ENCODE measurements at regions not wholly inside any gene's neighbourhood (a gene's known extent, or its start where the extent isn't known, plus 50 kb on each side); places are given as distances from the start of the nearest gene placed in this dataset.

DNA sequence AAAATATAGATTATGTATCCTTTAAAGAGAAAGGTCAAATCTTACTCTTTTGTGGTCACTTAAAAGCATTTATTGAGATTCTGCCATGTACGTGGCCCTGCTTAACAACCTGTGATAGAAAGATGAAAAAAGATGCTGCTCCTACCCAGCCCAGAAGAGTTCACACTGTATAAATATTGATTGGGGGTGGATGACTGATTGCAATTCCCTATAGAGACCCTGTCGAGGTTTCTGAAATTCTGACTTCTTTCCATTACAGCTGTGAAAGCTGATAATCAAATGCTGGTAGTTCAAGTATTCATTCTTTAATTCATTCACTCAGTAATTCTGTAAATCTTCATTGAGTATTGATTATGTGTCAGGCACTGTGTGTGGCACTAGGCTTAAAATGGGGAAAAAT, 114.1 kb upstream of the CHL1 start:
- no peak for DNase-seq

DNA sequence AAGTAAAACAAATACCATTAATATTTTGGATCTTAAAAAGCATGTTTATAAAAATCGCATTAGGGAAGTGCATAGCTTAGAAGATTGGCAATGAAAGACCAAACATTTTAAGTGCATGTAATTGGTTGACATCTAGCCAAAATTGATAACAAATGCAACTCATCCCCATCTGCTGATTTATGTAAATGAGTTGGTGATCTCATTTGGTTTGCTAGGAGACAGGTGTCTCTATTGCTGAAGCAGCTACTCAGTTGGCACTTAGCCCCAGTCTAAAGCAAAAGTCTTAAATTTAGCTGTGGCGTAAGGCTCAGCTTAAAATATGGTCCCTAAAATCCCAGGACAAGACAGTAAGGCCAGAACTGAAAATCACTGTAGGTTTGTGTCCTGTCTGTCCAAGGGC, 113.5 kb upstream of the CHL1 start:
- no peak for DNase-seq

DNA sequence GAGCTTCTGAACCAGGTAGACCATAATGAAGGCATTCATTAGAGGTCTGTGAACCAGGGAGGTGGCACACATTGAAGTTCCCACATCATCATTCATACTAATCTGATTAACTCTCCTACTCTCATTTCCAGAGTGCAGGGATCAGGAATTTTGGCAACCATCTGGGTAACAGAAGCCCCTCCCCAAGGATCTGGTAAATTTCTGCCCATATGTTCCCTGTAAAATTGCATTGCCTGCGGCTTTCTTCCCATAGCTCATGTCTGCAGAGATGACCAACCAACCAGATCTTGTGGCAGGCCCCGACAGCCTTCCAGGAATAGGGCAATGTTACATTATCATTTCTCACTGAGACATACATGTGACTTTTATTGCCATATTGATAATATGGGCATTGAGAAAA, 111.4 kb upstream of the CHL1 start:
- DNase-seq, result no peak

DNA sequence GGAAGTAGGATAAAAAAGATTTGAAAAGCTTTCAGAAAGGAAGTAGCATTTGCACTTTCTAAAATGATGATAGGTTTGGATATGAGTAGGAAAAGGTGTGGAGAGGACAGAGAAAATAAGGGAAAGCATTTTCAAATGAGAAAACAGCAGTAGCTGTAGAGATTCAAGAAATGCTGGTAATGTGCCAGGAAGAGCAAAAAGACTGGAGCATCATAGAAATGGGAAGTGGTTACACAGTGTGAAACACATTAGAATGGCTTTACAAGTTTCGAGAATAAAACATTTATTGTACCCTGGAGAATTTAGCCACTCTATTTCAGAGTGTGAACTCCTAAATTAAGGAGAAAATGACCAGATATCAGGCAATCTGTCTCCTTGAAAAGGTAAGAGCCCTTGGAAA, 108.3 kb upstream of the CHL1 start:
- DNase-seq, result no peak

DNA sequence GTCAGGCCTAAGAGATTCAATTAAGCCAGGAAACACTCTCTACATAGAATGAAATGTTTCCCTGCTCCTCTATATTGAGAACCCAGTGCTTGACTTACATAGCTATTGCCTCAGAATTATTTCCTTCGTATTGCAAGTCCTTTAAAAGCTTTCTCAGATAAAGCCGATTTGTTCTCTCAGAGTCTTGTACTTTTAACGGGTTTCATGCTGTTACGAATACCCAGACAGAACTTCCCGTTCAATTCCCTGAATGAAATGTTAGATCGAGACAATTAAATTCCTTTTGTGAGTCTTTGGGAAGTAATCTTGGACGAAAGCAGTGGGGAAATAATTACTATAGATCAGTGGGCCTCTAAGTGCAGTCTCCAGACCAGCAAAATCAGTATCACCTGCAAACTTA, 102.8 kb upstream of the CHL1 start:
- DNase-seq, result no peak

DNA sequence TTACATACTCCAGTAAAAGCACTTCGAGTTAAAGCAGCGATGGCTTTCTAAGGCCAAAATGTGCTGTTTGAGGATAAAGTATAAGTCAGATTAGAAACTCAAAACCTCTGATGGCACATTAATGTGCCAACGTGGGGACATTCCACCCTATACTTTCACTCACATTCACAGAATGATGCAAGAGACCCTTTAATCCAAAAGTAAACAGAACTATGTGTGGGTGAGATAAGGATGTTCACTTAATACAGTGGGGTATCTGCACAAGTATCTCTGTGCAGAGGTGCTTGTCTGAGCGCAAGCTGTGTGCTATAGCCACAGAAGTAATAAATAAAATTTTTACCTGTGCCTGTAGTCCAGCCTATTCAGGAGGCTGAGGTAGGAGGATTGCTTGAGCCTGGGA, 100.3 kb upstream of the CHL1 start:
- DNase-seq, result no peak

DNA sequence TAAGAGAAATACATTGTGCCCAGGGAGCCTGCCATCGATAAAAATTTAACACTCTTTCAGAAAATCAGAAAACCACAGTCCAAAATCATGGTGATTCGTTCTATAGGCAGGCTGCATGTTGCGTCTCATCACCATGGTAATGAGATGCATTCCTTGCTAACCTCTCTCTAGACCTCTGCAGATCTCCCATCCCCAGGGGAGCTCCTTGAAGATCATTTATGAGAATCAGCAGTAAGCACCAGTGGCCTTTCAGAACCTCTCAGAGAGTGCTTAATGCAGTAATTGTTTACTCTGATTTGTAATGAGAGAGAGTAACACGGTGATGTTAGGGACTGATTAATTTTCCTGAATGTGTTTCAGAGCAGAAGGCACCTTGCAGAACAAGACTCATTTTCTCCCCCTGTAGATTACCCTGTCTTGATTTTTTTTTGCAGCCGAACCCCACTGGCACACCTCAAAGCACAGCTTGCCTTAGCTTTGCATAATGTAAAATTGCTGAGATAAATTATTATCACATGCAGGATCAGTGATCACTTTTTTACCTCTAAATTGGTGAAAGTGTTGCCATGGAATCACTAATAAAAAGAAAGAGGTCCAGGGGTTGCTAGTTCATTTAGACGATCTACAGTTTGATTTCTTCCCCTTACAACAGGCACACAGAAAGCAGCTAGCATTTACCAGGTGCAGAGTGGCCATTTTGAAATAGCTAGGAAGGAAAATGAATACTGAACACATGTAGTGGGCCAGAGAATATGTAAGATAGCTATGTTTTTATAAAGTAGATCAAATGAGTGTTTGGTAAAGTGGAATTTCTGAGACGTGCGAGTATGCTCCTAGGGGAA, 98.9 kb upstream of the CHL1 start:
- no peak for DNase-seq

DNA sequence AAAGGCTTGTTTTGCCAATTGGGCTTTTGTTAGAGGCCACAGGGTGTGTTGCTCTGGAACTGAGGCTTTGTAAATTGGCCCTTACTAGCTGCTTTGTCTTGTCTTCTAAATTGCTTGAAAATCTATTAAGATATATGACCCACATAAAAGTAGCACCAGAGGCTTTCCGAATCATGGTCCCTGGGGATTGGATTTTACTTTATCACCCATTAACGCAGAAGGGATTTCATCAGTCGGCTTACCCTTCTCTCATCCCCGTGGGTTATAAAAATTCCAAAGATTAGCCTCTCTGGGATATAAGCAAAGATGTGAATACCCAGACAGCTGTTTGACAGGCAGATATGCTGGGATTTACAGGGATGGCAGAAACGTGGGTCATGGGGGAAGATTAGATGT, 98.3 kb upstream of the CHL1 start:
- DNase-seq, result no peak

DNA sequence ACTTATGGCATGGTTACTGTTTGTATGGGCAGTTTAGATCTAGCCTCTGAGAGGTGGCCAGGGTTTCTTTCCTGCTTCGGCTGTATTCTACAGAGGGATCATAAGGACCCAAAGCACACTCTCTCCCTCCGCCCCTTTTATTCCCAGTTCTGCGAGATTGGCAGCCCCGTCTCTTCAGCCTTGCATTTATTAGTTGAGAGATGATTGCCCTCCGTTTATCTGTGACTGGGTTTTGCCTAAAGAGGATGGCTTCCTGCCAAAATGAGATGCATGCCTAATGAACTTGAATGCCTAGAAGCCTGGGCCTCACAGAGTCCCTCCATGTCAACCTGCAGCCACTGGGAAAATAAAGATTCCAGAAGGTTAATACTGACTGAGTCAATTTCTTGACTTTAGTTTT, 97.1 kb upstream of the CHL1 start:
- no peak for DNase-seq

DNA sequence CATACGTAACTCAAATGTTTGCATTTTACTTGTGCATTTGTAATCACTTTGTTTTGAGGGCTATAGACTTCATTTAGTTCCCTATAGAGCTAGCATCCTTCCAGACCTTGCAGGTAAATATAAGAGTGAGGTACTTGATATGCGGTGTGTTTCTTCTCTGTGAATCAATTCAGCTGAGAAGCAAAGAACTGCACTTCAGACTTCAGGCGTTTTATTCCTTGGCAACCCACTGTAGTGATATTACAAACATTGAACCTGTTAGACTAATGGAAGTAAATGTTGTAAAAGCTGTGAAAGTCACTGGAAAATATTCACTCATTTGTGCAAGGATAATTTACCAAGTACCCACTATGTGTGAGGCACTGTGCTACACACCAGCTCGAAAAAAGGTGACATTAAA, 94.1 kb upstream of the CHL1 start:
- no peak for DNase-seq

DNA sequence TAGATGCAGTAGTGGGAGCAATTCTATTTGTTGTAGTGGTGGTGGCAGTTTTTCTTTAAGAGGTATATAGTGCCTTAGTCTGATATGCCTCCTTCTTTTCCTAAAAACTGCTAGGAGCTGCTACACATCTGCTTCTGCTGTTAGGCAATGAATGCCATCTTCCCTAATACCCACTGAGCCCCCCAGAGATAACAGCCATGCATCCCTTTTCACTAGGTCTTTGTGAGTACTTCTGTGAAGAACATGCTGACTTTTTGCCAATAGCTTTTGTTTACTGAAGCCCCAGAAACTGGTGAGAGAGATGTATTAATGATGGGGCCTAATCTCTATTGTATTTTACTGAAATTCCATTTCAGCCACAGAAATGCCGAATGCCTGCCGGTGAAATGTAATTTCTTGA, 92.6 kb upstream of the CHL1 start:
- no peak for DNase-seq

DNA sequence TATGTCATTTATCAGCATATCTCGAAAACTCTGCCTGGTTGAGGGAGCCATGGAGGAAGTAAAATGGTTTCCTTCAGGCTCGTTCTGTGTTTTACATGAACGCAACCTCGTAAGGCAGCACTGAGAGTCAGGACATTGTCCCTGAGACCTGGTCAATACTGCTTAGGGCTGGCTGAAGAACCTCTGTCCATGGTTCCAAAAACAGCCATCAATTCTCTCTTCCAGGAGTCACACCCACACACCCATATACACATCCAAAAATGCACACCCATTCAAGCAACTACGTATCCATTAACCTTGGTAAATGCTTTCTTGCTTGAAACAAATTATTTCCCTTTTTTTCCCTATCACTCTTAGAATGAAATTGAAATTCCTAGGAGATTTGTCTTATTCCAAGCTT, 91.0 kb upstream of the CHL1 start:
- DNase-seq, result no peak

DNA sequence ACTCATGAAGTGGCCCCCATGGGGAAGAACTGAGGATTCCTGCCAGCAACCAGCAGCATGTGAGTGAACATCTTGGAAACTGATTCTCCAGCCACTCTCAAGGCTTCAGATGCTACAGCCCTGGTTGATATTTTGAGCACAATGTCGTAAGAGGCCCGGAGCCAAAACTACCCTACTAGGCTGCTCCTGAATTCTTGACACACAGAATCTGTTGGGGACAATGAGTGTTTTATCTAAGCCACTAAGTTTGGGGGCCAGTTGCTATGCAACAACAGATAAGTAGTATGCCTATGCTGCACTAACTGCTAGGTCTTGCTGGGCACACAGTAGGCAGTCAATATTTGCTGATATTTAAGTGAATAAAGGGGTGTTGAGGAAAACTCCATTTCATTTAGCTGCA, 89.9 kb upstream of the CHL1 start:
- DNase-seq, result no peak

DNA sequence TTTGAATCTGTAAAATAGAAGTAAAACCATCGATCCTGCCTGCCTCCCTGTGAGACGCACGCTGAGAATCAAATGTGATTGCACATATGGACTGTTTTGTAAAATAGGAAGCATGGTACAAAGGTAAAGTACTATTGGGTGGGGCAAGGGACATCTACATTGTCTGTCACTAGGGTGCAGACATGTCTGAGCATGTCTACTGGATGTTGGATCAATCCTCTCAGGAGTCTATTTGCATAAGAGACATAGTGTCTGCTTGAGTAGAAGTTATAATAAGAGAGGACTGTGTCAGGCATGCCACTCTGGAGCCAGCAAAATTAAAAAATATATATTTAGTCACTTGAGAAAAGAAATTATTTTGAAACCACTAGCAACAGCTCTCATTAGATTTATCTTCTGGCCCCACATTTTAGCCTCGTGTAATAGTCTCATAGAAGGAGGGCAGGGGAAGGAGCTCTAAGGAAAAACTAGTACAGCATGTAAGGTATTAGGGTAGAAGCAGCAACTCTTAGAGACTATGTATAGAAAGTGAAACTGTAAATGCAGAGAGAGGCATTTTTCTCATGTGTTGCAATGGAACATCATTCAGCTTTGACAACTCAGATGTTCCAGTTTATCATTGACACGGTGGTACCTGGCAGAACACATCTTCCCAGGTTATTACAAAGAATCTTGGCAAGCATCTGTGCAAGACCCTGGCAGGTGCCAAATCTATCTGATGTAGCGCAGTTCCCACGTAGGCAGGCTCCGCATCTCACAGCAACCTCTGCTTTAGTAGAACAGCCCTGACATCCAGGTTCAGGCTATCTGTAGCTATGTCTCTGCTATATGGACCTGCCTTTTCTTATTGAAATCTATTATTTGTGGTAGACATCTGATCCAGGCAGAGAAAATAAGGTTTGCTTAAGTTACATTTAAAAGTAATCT, 85.2 kb upstream of the CHL1 start:
- DNase-seq, result no peak

DNA sequence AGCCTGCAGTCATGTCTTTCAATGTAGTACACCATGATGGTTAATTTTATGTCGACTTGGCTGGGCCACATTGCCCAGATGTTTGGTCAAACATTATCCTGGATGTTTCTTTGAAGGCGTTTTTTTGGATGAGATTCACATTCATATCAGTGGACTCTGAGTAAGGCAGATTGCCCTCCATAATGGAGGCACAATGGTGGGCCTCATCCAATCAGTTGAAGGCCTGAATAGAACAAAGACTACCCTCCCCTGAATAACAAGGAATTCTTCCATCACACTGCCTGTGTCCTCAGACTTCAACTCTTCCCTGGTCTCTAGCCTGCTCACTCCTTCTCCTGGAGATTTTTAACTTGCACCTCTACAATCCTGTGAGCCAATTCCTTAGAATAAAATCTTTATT, 83.8 kb upstream of the CHL1 start:
- no peak for DNase-seq

DNA sequence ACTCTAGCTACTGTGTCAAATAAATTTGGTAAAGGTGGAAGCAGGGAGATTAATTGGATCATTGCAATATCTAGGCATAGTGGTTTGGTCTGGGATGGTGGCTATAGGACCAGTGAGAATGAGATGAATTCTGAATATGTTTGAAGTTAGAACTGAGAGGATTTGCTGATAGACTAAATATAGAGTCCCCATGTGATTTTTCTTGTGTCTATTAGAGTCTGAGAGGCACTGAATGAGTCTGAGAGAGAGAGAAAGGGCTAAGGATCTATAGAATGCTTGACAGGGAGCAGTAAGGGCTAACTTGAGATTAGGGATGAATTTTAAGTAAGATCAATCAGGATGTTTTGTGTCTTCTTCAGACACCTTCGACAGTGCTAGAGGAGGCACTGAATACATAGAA, 77.9 kb upstream of the CHL1 start:
- DNase-seq, result no peak

DNA sequence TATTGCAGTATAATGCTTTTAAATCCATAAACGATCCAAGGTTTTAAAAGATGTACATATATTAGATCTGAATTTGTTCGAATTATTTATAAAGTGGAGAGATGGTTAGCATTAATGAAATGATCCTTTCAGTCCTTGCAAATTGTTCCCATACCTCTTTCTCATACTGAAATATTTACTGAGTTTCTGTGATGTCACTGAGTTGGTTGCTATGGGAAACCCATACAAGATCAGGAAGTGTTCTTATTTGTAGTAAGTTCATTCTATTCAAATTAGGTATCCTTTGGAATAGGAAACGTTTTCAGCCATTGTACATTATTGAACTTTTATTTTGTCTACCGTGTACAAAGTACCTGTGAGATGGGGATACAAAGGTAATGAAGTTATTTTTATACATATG, 73.2 kb upstream of the CHL1 start:
- no peak for DNase-seq

DNA sequence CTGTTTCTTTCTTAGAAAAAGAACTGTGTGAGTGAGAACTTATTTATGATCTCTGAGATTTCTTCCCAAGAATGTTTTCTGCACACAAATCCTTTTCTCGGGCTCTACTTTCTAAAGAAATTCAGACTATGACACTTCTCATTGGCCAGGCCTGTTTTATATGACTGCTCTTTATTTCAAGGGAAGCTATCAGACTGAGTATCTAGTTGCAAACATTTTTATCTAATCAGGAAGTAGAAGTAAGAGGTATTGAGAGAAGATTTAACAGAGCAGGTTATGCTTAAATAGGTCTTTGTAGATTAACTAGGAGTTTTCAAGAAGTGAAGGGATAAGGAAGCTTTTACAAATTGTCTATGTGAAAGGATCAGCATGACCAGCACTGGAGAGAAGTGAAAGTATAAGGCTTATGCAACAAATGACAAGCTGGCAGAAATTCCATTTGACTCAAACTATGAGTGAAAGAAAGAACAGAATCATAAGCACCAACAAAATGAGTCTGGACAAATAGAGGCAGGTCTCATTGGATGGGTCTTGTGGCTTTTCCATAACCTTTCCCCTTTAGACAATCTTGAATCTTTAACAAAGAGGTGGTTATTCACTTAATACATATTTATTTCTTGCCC, 71.9 kb upstream of the CHL1 start:
- no peak for DNase-seq

DNA sequence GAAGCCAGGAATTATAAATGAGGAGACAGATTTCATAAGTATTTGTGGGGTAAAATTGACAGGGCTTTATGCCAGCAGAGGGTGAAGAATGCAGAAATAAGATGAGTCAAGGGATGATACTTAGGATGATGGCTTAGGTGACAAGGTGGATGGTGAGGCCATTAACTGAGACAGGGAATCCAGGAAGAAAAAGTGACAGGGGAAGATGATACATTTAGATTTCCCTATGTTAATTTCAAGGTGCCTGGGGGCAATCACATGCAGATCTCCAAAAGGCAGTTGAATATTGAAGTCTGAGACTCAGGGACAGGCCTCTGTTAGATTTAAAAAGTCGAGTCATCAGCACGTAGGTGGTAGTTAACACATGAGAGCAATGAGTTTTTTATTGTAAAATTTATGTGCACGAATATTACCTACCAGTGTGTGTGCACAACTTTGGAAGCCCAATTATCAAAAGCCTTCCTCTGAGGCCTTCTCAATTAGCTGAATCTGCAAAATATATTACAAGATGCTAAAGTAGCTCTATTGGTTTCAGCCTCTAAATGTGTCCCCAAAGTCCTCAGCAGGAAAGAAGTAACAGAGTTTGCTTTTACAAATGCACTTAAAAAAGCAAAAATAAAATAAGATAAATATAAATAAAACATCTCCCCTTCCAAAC, 67.9 kb upstream of the CHL1 start:
- DNase-seq, result no peak

DNA sequence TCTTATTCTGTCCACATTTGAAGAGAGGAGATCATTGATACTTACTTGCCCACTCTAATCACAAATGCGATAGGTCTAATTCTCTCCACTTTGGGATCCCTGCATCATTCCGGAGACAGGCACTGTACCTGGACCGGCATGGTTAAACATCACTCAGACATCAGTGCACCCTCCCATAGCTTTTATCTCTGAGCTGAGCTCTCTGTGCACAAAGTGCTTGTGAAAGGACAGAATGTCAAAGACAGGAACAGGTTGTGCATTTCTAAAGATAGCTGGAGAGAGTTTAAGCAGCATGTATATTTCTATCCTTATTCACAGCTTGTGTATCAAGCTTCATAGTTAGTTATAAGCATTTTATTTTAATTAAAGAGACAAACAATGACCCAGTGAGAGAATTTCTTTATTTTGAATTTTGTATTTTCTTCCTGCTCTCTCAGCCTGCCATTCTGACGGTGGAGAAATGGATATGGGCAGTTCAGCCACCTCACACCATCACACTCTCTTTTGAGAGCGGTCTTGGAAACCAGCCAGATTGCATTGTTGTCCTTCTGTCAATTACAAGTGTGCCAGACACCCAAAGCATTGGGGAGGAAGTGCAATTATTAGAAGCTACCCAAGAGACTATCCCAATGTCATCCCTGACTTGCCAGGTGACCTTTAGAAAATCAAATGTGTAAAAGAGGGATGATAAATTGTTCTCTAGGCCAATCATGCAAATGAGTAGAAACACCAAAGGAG, 65.2 kb upstream of the CHL1 start:
- no peak for DNase-seq

DNA sequence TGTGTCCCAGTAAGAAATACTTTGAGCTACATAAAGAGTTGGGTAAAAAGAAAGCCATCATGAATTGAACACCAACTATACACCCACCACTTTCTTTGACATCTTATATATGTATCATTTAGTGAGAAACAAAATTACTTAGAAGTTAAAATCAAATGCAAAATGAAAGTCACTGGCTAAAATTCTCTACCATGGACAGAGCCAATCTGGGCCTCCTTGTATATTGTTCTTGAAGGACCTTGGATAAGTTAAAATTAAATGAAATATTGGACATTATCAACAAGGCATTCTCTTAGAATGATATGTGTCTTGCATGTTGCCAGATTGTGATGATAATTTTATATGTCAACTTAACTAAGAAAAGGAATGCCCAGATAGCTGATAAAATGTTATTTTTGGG, 64.2 kb upstream of the CHL1 start:
- DNase-seq, result no peak

DNA sequence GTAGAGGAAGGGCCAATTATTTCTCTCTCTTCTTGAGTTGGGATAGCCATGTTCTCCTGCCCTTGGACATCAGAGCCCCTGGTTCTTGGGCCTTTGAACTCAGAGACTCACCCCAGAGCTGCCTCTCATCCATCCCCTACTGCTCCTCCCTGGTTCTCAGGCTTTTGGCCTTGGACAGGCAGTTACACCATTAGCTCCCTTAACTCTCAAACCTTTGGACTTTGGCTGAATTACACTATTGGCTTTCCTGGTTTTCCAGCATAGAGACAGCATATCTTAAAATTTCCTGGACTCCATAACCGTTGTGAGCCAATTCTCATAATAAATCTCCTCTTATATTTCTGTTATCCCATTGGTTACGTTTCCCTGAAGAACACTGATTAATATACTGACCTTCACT, 63.7 kb upstream of the CHL1 start:
- no peak for DNase-seq
